ENCODE measurements at regions not wholly inside any gene's neighbourhood (a gene's known extent, or its start where the extent isn't known, plus 50 kb on each side); places are given as distances from the start of the nearest gene placed in this dataset.

DNA sequence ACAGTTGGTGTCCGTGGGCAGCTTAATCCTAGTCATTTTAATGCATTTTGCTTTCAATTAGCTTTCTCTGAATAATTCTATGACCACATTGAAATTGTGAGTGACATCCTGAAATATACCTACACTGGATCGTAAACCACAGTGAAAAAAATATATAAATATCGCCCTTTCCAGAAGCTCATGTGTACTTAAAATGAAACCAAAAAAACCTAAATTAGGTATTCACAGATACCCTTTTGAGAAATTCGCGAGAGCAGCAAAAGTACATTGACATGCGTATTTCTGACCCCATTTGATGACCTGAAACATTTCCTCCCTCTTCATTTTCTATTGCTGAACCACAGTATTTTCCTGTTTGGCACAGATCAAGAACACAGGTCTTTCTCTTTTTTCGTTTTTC lies 253.8 kb downstream of the LTN1 start:
- H3K4me3 ChIP-seq (ENCODE audit: low read length) = no peak overlapping the region
- no peak for TF ChIP-seq CTCF (IDR thresholded peaks at IDR 0.05; ENCODE audit: insufficient read depth, low read depth, low read length, missing control alignments)
- no peak for DNase-seq (ENCODE audit: low read depth)

GRCh38 chr21:28738420-28738704 lies 254.3 kb downstream of the LTN1 start:
- no peak for DNase-seq (ENCODE audit: low read depth)
- H3K4me3 ChIP-seq (ENCODE audit: low read length) = no peak overlapping the region
- no peak for TF ChIP-seq CTCF (IDR thresholded peaks at IDR 0.05; ENCODE audit: insufficient read depth, low read depth, low read length, missing control alignments)

DNA sequence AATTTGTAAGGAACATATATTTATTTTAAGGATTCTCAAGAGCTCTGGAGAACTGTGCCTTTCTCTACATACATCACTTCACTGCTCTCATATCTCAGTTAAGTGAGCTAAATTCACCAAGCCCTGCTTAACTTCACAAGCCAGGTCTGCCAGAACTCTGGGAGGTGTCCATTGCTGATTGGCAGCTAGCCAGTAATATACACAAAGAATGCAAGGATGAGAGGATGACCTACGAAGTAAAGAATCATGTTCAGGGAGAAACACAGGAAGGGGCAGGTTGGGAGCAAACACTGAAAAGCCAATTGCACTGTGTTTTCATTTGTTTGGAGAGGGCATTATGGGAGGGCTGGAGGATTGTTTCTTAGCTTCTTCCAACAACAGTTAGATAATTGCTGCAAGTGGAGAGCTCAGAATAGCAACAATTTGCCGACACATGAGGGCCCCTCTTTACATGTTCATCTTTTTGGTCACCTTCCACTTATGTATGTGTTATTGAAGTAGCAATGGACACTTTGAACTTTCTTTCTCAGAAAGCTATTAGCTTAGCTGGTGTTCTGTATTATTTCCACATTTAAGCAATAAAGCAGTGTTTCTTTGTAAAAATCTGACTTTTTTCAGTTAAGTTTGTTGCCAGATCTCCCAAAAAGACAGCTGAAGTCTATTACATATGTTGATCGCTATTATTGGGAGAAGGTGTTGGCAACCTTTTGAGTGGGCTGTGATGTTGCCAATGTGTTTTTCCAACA lies 254.8 kb downstream of the LTN1 start:
- no peak for TF ChIP-seq CTCF (IDR thresholded peaks at IDR 0.05; ENCODE audit: insufficient read depth, low read depth, low read length, missing control alignments)
- H3K4me3 ChIP-seq (ENCODE audit: low read length) = no peak overlapping the region
- DNase-seq (ENCODE audit: low read depth) = peak; percentile 79

- H3K4me3 ChIP-seq (ENCODE audit: low read length) = no peak overlapping the region
- peak; percentile 66 for DNase-seq (ENCODE audit: low read depth)
- TF ChIP-seq CTCF (IDR thresholded peaks at IDR 0.05; ENCODE audit: insufficient read depth, low read depth, low read length, missing control alignments) = no peak
Measured at GRCh38 chr21:28734522-28735175, 258.0 kb downstream of the LTN1 start.

DNA sequence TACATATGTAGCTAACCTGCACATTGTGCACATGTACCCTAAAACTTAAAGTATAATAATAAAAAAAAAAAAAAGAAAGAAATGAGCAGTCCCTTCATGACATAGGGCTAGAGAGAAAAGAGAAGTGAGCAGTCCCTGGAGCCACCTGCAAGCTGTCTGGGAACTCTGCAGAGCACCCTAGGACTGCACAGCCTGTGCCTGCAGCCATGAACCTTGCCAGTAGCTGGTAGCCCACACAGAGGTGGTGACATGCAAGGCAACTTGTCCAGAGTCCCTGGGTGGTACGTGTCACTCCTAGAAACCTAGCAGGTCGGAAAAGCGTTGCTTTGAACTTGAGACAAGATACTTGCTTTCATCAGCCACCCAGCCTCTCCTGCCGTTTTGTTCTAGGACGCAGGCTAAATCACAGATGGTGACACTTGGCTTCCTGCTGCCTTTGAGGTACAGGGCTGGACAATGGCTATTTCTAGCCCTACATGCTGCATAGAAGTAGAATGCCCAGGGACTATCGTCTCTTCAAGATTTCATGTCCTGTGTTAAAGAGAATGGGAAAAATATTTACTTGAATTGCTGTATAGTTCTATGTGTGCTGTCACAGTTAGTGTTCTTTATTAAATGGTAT lies 260.9 kb downstream of the LTN1 start:
- TF ChIP-seq CTCF (IDR thresholded peaks at IDR 0.05; ENCODE audit: insufficient read depth, low read depth, low read length, missing control alignments) = no peak
- no peak for DNase-seq (ENCODE audit: low read depth)
- no peak overlapping the region for H3K4me3 ChIP-seq (ENCODE audit: low read length)

GRCh38 chr21:28729887-28730286 lies 262.8 kb downstream of the LTN1 start:
- DNase-seq (ENCODE audit: low read depth) = no peak
- H3K4me3 ChIP-seq (ENCODE audit: low read length) = no peak overlapping the region
- TF ChIP-seq CTCF (IDR thresholded peaks at IDR 0.05; ENCODE audit: insufficient read depth, low read depth, low read length, missing control alignments) = no peak
